ENCODE measurements at regions not wholly inside any gene's neighbourhood (a gene's known extent, or its start where the extent isn't known, plus 50 kb on each side); places are given as distances from the start of the nearest gene placed in this dataset.

DNA sequence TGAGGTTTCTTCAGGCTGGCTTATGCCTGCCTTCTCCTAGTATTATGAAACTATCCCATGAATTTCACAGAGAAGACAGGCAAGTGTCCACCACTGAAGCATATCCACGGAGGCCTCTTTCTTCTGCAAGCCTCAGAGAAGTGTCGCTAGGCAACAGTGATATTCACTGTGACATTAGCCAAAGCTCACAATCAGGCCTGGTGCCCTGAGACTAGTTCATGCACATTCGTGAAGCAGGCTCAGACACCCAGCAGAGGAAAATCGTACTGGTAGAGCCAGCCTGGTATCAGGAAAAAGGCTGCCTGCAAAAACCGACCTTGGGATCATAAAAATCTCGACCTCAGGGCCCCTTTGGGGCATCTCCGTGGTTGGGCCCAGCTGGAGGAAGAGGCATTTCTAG is 573.1 kb upstream of the TSPY4 start:
- Mint-ChIP-seq H3K27ac (no peak overlapping the region), H3K4me1 (ENCODE audit: low read depth) (no peaks in the 10 kb centered on the region), H3K4me3 (no peak overlapping the region), H3K27me3 (ENCODE audit: low read depth) (no peaks in the 10 kb centered on the region), H3K9me3 (no peaks in the 10 kb centered on the region), H3K36me3 (ENCODE audit: insufficient read depth in 2 of 2) (no peaks in the 10 kb centered on the region)
- DNase-seq (no peak), ATAC-seq (replicated peaks in 1 of 2) (no peak)

GRCh38 chrY:8781184-8781890 is 555.9 kb upstream of the TSPY4 start:
- Mint-ChIP-seq H3K4me1 (ENCODE audit: low read depth) (no peaks in the 10 kb centered on the region), H3K27me3 (ENCODE audit: low read depth) (no peaks in the 10 kb centered on the region), H3K36me3 (ENCODE audit: insufficient read depth in 2 of 2) (no peaks in the 10 kb centered on the region), H3K27ac (no peak overlapping the region), H3K4me3 (no peak overlapping the region), H3K9me3 (no peaks in the 10 kb centered on the region)
- ATAC-seq (replicated peaks in 1 of 2) (no peak), DNase-seq (no peak)

- Mint-ChIP-seq H3K27ac (no peak overlapping the region), H3K4me1 (ENCODE audit: low read depth) (no peaks in the 10 kb centered on the region), H3K27me3 (ENCODE audit: low read depth) (no peaks in the 10 kb centered on the region), H3K9me3 (no peaks in the 10 kb centered on the region), H3K4me3 (no peak overlapping the region), H3K36me3 (ENCODE audit: insufficient read depth in 2 of 2) (no peaks in the 10 kb centered on the region)
- ATAC-seq (replicated peaks in 1 of 2) (no peak), DNase-seq (no peak)
Measured at GRCh38 chrY:8794561-8794960, 542.7 kb upstream of the TSPY4 start.

DNA sequence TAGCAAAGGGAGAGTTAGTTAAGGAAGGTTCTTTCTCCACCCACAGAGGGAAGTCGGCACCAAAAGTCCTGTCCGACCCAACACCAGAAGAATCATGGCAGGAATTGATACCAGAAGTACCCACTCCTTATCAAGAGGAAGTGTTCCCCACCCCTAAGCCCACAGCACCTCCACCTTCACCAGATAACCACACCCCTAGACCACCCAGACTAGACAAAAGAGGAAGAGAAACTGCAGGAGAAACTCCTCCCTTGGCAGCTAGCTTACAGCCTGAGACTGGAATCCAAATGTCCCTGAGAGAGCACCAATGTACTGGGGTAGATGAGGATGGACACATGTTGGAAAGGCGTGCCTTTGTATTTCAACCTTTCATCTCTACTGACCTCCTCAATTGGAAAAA is 532.9 kb upstream of the TSPY4 start:
- Mint-ChIP-seq H3K9me3 (no peaks in the 10 kb centered on the region), H3K27me3 (ENCODE audit: low read depth) (no peaks in the 10 kb centered on the region), H3K4me3 (no peak overlapping the region), H3K4me1 (ENCODE audit: low read depth) (no peaks in the 10 kb centered on the region), H3K27ac (no peak overlapping the region), H3K36me3 (ENCODE audit: insufficient read depth in 2 of 2) (no peaks in the 10 kb centered on the region)
- ATAC-seq (replicated peaks in 1 of 2), result no peak
- DNase-seq, result no peak

- H3K36me3 Mint-ChIP-seq (ENCODE audit: insufficient read depth in 2 of 2), result no peaks in the 10 kb centered on the region
- no peak for ATAC-seq (replicated peaks in 1 of 2)
- H3K9me3 Mint-ChIP-seq, result no peaks in the 10 kb centered on the region
Measured at GRCh38 chrY:8807648-8808408, 529.4 kb upstream of the TSPY4 start.

DNA sequence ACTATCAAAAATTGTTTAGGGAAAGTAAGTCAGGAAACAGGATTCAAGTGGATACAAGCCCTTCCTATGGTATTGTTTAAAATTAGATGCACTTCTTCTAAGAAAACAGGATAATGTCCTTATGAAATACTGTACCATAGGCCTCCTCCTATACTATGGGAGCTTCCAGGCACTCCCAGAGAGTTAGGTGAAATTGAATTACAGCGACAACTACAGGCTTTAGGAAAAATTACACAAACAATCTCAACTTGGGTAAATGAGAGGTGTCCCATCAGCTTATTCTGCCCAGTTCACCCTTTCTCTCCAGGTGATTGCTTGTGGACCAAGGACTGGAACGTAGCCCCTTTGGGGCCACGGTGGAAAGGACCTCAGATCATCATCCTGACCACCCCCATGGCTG is 528.7 kb upstream of the TSPY4 start:
- H3K4me3 Mint-ChIP-seq, result no peak overlapping the region
- H3K4me1 Mint-ChIP-seq (ENCODE audit: low read depth), result no peaks in the 10 kb centered on the region
- no peak overlapping the region for H3K27ac Mint-ChIP-seq
- H3K36me3 Mint-ChIP-seq (ENCODE audit: insufficient read depth in 2 of 2), result no peaks in the 10 kb centered on the region
- no peaks in the 10 kb centered on the region for H3K9me3 Mint-ChIP-seq
- ATAC-seq (replicated peaks in 1 of 2) (no peak), DNase-seq (no peak)
- H3K27me3 Mint-ChIP-seq (ENCODE audit: low read depth), result no peaks in the 10 kb centered on the region

More at GRCh38 chrY:8807648-8808408, 529.4 kb upstream of the TSPY4 start:
- Mint-ChIP-seq H3K27me3 (ENCODE audit: low read depth) (no peaks in the 10 kb centered on the region), H3K4me1 (ENCODE audit: low read depth) (no peaks in the 10 kb centered on the region), H3K27ac (no peak overlapping the region), H3K4me3 (no peak overlapping the region)
- DNase-seq, result no peak

GRCh38 chrY:8809076-8809475 is 528.2 kb upstream of the TSPY4 start:
- Mint-ChIP-seq H3K36me3 (ENCODE audit: insufficient read depth in 2 of 2) (no peaks in the 10 kb centered on the region), H3K4me3 (no peak overlapping the region), H3K9me3 (no peaks in the 10 kb centered on the region), H3K27ac (no peak overlapping the region), H3K4me1 (ENCODE audit: low read depth) (no peaks in the 10 kb centered on the region), H3K27me3 (ENCODE audit: low read depth) (no peaks in the 10 kb centered on the region)
- ATAC-seq (replicated peaks in 1 of 2) (no peak), DNase-seq (no peak)

DNA sequence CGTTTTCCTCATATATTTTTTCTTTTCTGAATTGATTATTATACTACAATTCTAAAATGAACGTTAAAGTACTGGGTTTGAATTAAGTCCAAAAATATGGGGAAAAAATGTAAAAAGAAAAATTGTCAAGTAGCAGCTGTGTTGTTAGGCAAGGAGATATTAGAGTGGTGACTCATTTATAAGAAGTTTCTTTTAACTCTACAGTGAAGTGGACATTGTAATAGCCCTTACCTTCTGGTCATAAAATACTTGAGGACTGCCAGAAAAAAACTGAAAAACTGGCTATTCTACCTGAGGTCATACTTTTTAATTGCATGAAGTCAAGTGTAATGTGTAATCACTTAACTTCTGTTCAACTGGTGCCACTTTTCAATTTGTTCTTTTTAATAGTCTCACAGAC is 523.1 kb upstream of the TSPY4 start:
- Mint-ChIP-seq H3K4me3 (no peak overlapping the region), H3K27me3 (ENCODE audit: low read depth) (no peaks in the 10 kb centered on the region), H3K36me3 (ENCODE audit: insufficient read depth in 2 of 2) (no peaks in the 10 kb centered on the region), H3K9me3 (no peaks in the 10 kb centered on the region), H3K4me1 (ENCODE audit: low read depth) (no peaks in the 10 kb centered on the region), H3K27ac (no peak overlapping the region)
- ATAC-seq (replicated peaks in 1 of 2) (no peak), DNase-seq (no peak)

DNA sequence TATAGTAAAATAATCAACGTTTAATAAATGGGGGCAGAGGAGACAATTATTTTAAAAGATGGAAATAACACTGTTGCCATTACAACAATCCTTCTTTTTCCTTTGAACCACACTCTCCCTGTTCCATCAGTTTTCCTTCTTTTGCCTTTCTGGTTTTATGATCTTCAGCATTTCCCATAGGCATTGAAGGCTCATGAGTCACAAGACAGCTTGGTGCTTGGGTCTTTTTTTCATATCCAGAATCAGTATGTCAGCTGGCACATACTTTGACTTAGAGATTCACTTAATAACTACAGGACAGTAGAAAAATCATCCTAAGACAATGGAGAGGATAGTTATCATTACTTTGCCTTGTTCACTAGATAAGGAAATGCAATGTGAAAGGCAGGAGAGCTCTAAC is 521.6 kb upstream of the TSPY4 start:
- DNase-seq, result no peak
- H3K27ac Mint-ChIP-seq, result no peak overlapping the region
- no peaks in the 10 kb centered on the region for H3K27me3 Mint-ChIP-seq (ENCODE audit: low read depth)
- no peaks in the 10 kb centered on the region for H3K36me3 Mint-ChIP-seq (ENCODE audit: insufficient read depth in 2 of 2)
- no peaks in the 10 kb centered on the region for H3K4me1 Mint-ChIP-seq (ENCODE audit: low read depth)
- no peak for ATAC-seq (replicated peaks in 1 of 2)
- H3K9me3 Mint-ChIP-seq, result no peaks in the 10 kb centered on the region
- H3K4me3 Mint-ChIP-seq, result no peak overlapping the region

DNA sequence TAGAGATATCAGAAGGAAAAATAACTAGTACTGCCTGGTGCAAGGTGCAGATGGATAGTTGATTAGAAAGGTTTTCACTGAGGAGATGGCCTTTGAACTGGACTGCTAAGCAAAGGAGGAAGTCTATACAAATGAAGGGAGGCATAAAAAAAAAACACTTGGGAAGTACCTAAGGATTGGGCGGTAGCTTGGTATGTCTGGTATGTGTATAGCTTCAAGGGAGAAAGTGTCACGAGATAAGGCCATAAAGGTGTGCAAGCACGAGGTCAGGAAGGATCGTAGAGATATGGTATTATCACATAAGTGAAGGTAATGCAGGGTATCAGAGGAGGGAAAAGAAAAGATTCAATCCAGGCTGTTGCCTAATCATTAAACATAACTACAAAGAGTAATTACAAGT is 517.2 kb upstream of the TSPY4 start:
- ATAC-seq (replicated peaks in 1 of 2), result no peak
- Mint-ChIP-seq H3K27ac (no peak overlapping the region), H3K4me3 (no peak overlapping the region), H3K4me1 (ENCODE audit: low read depth) (no peaks in the 10 kb centered on the region), H3K36me3 (ENCODE audit: insufficient read depth in 2 of 2) (no peaks in the 10 kb centered on the region), H3K9me3 (no peaks in the 10 kb centered on the region), H3K27me3 (ENCODE audit: low read depth) (no peaks in the 10 kb centered on the region)
- DNase-seq, result no peak

DNA sequence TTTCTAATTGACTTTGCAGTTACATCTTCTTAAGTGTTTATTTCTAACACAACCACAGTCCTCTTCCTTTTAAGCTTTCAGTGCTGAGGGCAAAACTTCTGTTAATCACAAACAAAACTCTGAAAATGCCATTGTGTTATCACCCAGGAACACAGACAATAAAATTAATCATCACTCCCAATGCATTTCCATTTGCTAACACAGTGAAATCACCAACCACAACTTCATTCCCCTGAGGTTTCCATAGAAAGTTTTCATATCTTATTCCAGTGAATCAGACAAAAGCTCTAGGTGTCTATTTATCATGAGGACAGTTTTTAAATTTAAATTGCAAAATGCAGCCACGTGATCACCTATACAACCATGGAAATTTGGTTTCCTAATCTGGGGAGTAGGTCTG is 516.2 kb upstream of the TSPY4 start:
- no peaks in the 10 kb centered on the region for H3K4me1 Mint-ChIP-seq (ENCODE audit: low read depth)
- H3K36me3 Mint-ChIP-seq (ENCODE audit: insufficient read depth in 2 of 2), result no peaks in the 10 kb centered on the region
- no peak overlapping the region for H3K27ac Mint-ChIP-seq
- H3K4me3 Mint-ChIP-seq, result no peak overlapping the region
- ATAC-seq (replicated peaks in 1 of 2) (no peak), DNase-seq (no peak)
- no peaks in the 10 kb centered on the region for H3K27me3 Mint-ChIP-seq (ENCODE audit: low read depth)
- H3K9me3 Mint-ChIP-seq, result no peaks in the 10 kb centered on the region

DNA sequence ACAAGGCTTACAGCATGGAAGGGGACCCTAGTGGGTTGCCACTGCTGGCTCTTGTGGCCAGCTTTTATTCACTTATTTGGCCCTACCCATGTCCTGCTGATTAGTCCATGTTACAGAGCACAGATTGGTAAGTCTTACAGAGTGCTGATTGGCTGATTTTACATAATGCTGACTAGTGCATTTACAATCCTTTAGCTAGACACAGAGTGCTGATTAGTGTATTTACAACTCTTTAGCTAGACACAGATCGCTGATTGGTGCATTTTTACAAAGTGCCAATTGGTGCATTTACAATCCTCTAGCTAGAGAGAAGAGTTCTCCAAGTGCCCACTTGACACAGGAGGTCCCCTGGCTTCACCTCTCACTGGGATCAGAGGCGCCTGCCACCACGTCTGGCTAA is 485.0 kb upstream of the TSPY4 start:
- Mint-ChIP-seq H3K4me3 (no peak overlapping the region), H3K27ac (no peak overlapping the region), H3K9me3 (no peaks in the 10 kb centered on the region), H3K4me1 (ENCODE audit: low read depth) (no peaks in the 10 kb centered on the region), H3K27me3 (ENCODE audit: low read depth) (no peaks in the 10 kb centered on the region), H3K36me3 (ENCODE audit: insufficient read depth in 2 of 2) (no peaks in the 10 kb centered on the region)
- ATAC-seq (replicated peaks in 1 of 2) (no peak), DNase-seq (no peak)

DNA sequence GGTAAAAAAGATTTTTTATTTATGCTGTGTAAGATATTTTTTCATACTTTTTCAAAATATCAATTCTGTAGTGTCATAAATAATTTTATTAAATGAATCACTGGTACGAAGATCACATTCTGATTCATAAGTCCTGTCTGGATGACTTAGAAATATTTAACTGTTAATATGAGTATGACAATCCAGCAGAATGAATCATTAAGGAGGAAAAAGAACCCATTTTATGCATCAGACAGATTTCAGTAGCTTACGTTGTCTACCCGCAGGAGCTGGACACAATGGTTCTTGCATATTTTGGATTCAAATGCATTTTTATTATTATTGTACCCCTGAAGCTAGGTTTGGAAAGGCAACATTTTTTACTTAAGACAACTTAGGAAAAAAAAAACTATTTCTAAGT is 448.9 kb upstream of the TSPY4 start:
- Mint-ChIP-seq H3K4me3 (no peak overlapping the region), H3K9me3 (peaks cover 0 to 2% of the 10 kb centered on the region in 2 donors), H3K27me3 (ENCODE audit: low read depth) (no peaks in the 10 kb centered on the region), H3K27ac (no peak overlapping the region), H3K4me1 (ENCODE audit: low read depth) (no peaks in the 10 kb centered on the region), H3K36me3 (ENCODE audit: insufficient read depth in 2 of 2) (no peaks in the 10 kb centered on the region)
- DNase-seq, result no peak
- no peak for ATAC-seq (replicated peaks in 1 of 2)

GRCh38 chrY:8897876-8898275 is 439.4 kb upstream of the TSPY4 start:
- DNase-seq, result no peak
- Mint-ChIP-seq H3K4me1 (ENCODE audit: low read depth) (no peaks in the 10 kb centered on the region), H3K27me3 (ENCODE audit: low read depth) (no peaks in the 10 kb centered on the region), H3K36me3 (ENCODE audit: insufficient read depth in 2 of 2) (no peaks in the 10 kb centered on the region), H3K4me3 (no peak overlapping the region), H3K27ac (no peak overlapping the region), H3K9me3 (no peaks in the 10 kb centered on the region)
- ATAC-seq (replicated peaks in 1 of 2), result no peak

All from activated T-cell treated with anti-CD3 and anti-CD28 coated beads, Interleukin-2, amount 50 U/mL, for 72 hours (primary cell).